ENCODE measurements at regions not wholly inside any gene's neighbourhood (a gene's known extent, or its start where the extent isn't known, plus 50 kb on each side); places are given as distances from the start of the nearest gene placed in this dataset.

- TF ChIP-seq POLR2A (IDR thresholded peaks at IDR 0.05) (no peak), CTCF (IDR thresholded peaks at IDR 0.05) (no peak)
These were observed 172.4 kb upstream of the MKI67 start for GRCh38 chr10:128298587-128298986.

Data from uterus (tissue), 2 donors.